GM18499 (cell line): ENCODE measurements at regions not wholly inside any gene's neighbourhood (a gene's known extent, or its start where the extent isn't known, plus 50 kb on each side); places are given as distances from the start of the nearest gene placed in this dataset.

Source experiments
- ATAC-seq: cut with Tn5 transposase; IDR thresholded peaks from one replicate; pipeline ENCODE4 v1.9.1; 2021; ENCODE audit warnings: moderate number of reproducible peaks; ENCODE audit not compliant: insufficient read depth, unreplicated experiment

DNA sequence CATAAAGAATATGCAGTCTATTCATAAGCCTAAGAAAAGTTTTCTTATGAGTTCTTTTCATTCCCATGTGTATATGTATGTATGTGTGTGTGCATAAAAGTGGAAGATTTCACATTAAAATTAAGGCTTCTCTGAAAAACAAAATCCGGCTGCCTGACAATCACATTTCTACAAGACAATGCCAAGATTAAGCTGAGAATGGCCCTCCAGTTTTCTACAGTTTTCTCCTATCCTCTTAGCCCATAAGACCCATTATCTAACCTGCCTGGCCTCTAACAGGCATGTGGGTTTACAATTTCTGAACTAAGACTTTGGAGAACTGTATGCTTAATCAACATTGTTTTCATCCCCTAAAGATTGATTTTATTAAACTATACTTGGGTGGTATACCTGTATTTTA lies 446.0 kb upstream of the SEMA3A start:
- no peak for ATAC-seq

DNA sequence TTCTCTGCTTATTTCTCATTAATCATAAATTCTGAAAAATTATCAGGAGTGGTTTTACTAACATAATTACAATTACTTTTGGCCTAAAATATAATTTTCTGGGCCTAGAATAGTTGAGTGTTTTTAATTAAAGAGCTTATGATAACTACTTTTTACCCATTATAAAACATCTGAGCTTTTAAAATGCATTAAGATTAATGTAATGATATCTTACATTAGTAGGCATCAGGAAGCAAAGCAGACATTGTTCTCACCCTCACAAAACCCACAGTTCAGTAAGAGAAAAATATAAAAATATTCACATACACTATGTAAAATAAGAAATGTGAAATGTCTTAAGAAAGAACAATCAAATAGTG lies 443.7 kb upstream of the SEMA3A start:
- no peak for ATAC-seq

DNA sequence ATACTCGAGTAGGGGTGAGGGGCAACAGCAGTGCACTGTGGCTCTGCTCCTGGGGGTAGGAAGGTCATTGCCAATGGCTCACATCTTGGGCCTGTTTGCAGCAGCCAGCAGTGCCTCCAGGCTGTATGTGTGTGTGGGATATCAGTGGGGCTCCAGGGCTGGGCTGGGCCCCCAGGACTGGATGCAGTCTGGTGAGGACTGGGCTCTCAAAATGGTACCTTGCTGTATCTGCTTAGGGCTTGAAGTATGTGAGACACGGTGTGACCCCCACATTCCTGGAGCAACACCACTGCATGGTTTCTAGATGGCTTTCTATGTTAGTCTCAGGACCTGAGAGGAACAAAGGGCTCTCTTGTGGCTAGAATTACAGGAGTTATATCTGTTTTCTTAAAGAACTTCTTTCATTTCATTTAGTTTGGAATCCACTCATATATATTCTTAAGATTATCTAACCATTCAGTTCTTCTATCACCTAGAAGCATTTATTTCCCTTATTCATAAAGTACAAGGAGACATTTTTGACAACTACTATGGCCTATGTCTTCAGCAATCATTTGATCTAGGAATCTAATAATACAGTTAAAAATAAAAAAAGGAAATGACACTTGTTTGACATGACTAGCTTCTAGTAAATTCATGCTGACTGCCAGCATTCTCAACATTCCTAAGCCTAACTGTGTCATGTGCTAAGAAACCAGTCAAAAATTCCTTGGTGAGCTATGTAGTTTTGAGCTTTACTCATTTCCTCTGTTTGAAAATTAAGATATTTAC lies 443.2 kb upstream of the SEMA3A start:
- no peak for ATAC-seq

DNA sequence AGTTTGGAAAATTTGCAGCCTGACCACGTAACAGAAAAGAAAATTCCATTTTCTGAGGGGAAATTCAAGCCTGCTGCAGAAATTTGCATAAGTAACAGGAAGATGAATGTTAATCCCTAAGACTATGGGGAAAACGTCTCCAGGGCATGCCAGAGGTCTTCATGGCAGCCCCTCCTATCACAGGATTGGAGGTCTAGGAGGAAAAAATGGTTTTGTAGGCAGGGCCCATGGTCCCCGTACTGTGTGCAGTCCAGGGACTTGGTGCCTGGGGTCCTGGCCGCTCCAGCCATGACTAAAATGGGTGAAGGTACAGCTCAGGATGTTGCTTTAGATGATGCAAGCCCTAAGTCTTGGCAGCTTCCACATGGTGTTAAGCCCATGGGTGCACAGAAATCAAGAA lies 437.3 kb upstream of the SEMA3A start:
- no peak for ATAC-seq

DNA sequence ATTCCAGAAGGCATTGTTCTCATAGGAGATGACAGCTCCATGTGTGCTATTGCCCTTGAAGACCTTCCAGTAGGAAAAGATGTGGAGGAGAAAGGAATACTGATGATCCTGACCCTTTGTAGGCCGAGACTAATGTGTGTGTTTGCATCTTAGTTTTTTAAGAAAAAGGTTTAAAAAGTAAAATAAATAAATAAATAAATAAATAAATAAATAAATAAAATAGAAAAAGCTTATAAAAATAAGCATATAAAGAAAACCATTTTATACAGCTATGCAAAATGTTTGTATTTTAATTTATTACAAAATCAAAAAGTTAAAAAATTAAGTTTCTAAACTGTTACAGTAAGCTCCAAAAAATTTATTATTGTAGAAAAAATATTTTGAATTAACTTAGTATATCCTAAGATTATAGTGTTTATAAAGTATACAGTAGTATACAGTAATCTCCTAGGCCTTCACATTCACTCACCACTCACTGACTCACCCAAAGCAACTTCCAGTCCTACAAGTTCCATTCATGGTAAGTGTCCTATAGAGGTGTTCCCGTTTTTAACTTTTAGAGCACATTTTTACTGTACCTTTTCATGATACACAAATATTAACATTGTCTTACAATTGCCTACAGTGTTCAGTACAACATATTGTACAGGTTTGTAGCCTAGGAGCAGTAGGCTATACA lies 435.2 kb upstream of the SEMA3A start:
- no peak for ATAC-seq

DNA sequence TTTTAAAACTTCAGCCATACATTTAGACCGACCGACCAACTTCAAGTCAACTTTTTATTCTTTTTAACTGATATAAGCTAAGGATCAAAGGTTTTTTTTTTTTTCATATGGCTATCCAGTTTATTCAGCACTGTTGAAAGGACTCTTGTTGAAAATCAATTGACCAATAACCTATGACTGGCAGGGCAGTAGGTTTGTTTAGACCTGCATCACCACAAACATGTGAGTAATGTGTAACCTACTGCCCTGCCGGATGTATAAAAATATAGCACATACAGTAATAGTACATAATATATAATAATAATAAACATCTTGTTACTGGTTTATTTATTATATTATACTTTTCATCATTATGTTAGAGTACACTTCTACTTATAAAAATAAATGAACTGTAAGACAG lies 434.6 kb upstream of the SEMA3A start:
- ATAC-seq, result no peak

DNA sequence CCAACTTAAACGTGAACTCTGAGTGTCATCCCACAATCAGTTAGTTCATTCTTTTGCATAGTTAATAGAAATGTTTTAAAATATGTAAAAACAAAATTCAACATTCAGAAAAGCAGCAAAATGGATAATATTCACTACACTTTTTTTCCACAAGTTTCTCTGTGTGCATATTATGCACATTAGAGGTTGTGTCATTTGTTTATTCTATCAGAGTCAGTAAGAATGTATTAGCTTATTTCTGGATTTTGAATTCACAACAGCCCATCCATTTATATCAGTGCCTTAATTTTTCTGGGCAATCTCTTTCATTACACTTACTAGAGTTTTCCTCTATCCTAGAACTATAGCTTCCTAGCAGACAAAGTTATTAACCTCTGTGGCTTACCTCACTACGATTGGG lies 432.7 kb upstream of the SEMA3A start:
- ATAC-seq, result no peak

DNA sequence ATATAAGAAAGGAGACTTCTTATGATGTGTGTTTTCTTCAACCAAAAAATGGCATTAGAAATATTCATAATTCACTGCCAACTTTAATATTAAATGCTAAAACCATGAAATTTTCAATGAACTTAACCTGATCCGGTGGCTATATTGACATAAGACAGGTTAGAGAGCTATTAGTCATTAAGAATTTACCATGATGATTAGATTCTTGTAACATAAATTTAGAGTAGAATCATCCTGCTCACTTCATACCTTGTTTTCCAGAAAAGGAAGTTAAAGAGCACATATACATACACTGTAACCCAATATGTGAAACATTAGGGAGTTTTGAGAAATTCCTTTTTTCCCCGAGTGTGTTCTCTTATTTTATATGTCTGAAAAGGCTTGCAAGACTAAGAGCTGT lies 430.3 kb upstream of the SEMA3A start:
- no peak for ATAC-seq

DNA sequence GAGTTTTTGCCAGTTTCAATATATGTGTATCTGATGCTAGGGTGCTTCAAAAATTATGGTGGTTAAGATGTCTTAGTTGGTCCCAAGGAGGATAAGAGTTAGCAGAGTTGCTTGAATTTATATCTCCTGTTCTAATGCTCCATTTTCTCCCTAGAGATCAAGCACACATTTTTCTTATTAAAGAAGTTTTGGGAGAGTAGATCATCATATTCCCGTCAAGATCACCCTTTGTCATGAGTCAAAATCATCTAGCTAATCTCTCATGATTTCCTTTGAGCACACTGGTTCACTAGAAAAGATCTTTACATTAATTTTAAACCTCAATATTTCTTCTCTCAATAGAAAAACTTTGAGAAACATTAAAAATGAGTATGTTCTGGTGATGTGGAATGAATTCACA lies 429.9 kb upstream of the SEMA3A start:
- ATAC-seq, result no peak

DNA sequence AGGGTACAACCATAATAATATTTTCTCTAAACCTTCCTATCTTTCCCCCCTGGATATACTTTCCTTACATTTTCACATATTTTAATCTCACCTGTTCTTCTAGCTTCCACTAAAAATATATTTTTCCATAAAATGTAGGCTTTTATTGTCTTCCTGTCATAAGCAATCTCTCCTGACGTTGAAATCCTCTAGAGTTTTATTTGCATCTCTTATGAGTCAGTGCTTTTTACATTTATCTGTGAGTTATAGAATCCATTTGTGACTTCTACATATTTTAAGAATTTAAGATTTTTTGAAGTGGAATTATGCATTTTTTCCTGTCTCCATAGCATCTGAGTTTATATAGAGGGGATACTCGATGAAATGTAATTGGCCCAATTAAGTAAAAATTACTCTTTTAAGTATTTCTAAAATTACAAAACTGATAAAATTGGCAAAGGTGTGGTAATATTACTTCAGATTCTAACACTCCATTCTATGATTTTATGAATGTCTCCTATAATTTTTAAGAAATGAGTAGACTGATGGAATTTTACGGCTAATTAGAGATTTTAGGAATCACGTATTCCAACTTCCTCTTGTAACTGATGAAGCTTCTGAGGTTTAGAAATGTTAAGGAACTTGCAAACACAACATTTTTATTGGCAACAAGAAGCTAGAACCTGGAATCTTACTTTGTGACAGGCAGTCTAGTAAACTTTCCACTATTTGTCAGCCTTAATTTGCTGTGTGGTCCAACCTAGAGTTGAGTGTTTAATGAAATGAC lies 422.9 kb upstream of the SEMA3A start:
- no peak for ATAC-seq

DNA sequence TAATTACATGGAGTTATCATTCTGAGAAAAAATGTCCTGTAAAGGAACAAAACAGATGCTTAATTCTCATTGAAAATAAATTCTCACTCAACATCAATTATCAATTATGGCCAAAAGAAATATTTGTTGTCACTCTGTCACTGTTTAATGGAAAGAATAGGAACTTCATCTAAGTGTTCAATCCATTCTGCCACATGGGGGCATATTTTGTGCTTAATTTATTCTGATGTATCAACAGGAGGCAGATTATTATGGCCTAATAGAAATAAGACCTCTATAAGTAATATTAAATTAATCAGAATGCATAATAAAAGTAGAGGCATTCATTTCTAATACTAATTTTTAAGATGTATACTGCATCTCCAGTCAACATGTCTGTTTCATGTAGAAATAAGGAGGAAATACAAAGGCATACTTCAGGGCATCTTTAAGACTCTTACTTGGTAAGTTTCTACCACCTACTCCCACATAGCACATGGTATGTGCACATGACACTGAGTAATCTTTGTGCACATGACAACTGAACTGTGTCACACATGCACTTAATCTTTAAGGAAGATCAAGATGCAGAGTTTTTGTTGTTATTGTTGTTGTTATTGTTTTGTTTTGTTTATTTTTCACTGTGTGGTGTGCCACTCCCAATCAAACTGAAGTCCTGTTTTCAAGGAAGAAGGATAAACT lies 420.4 kb upstream of the SEMA3A start:
- no peak for ATAC-seq

DNA sequence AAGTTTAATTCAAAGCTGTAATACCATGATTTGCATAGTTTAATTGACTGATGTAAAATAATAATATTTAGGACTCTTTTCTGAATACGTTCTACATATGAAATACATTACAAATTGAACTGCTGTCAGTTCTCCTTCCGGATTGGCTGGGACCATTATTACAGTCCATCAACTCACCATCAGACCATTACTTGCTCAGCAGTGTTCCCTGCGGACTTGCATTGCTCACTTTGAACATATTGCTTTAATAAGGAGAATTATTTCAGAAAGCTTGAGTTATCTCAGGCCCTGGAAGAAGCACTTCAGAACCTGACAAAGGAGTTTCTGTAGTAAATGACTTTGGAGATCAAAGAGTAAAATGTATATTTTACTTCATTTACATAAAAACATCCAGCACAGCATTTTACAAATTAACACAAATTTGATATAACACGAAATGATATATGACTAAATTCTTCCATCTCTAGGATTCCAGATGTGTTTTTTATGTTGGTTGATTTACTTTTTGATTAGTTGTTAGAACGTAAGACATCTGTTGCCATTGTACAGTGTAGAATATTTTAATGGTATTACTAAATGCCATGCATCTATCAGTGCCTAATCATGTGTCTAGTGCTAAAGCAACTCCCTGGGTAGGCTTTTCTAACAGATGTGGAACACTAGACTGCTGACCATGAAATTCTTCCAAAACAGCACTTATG lies 418.5 kb upstream of the SEMA3A start:
- ATAC-seq, result no peak

DNA sequence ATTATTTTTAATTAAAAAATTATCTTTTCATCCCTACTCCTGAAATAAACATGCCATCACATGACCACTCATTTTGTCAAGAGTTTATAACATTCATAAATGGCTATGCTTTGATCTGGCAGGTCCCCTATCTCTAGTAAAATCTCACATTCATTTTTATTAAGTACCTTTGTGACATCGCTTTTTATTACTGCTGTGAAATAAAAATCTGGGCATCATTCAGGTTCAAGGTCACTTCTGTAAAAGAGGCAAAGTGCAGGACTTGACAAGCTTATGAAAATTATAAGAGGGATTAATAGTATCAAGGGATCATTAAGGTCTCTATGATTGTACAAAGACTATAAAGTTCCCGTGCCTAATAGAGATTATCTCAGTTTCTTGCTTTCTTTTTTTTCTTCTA lies 416.8 kb upstream of the SEMA3A start:
- no peak for ATAC-seq

DNA sequence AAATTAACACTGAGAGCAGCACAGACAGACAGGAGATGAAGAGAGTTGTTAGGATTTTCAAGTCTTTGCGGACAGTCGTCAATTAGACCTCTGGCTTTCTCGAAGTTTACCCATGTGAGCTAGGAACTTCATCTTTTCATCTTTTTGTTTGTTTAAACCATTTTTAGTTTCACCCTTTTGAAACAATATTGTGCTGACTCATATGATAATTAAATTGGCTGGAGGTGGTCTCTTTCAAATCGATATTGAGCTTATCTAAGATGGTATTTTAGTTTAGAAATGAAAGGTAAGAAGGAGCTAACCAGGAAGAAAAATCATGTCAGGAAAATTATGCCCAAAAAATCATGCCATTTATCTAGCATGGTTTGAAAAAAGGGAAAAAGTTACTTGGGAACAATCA lies 415.8 kb upstream of the SEMA3A start:
- ATAC-seq, result no peak

DNA sequence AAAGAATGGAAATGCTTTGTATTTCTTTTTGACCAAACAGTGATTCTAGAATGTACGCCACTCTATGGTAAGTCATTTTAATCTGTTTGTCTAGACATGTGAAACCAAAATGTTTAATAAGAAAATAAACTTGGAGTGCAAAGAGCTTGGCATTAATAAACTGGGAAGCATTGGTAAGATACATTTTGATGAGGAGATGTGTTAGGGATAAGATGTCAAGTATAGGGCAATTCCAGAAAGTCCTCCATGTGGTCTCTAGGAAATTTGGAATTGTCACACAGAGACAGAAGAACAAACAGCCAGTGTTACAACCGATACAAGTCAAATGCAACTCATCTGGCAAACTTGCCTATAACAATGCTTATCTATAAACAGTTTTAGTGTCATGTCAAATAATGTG lies 410.7 kb upstream of the SEMA3A start:
- ATAC-seq, result no peak

DNA sequence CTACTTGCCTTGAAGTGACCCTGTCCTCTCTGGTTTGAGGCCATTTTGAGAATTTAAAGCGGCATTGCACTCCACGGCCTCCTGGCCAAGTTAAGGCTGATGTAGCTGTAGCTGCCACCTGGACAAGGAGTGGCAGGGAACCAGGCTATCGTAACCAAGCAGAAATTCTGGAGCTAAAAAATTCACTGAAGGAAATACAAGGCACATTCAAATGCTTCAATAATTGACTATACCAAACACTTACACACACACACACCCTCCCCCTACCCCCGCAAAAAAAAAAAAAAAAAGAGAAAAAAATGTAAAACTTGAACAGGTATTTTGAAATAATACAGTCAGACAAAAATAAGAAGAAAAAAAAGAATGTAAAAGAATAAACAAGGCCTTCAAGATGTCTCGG lies 409.0 kb upstream of the SEMA3A start:
- no peak for ATAC-seq

DNA sequence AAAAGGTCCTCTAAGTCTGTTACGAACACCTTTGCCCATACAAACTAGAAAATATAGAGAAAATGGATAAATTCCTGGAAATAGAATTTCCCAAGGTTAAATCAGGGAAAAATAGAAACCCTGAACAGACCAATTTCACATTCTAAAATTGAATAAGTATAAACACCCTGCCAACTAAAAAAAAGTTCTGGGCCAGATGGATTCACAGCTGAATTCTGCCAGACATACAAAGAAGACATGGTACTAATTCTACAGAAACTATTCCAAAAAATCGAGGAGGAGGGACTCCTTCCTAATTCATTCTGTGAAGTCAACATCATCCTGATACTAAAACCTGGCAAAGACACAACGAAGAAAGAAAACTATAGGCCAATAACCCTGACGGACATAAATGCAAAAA lies 400.4 kb upstream of the SEMA3A start:
- ATAC-seq, result no peak

DNA sequence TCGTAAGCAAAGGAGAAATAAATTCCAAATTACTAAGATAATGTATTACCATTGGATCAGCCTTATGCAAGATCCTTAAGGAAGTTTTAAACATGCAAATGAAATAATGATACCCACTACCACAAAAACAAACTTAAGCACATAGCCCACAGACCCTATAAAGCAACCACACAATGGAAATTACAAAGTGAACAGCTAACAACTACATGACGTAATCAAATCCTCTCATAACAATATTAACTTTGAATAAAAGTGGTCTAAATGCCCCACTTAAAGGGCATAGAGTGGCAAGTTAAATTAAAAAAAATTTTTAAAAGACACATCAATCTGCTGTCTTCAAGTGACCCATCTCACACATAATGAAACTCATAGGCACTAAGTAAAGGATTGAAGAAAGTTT lies 397.3 kb upstream of the SEMA3A start:
- ATAC-seq, result no peak

DNA sequence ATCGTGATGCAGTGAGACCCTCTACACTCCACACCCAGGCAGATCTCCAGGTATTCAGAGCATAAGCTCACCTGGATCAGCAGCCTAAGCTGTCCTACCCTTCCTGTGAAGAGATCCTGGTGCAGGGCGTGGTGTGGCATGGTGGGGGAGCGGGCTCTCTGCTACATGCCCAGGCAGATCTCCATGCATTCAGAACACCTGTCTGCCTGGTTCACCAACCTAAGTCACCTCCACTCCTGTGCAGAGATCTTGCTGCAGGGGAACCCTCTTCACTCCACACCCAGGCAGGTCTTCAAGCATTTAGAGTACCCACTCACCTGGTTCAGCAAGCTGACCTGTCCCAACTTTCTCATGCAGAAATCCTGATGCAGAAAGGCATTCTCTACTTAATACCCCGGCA lies 394.4 kb upstream of the SEMA3A start:
- ATAC-seq, result no peak

DNA sequence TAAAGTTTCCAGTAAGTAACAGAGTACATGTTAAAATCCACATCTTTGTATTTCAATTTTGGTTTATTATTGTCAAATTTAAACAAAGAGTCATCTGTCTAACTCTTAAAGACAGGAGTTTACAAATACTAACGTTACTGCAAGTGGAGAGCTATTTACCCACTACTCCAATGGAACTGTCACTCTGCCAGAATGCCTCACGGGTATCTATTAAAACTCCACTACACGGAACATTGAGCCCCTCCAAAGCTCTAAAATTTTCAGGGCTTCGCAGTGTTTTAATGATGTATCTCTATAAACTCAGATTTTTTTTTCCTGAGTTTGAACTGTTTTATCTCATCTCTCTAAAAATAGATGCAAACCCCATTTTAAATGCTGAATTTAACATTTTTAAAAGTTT lies 388.7 kb upstream of the SEMA3A start:
- no peak for ATAC-seq
